ENCODE measurements at regions not wholly inside any gene's neighbourhood (a gene's known extent, or its start where the extent isn't known, plus 50 kb on each side); places are given as distances from the start of the nearest gene placed in this dataset.

DNA sequence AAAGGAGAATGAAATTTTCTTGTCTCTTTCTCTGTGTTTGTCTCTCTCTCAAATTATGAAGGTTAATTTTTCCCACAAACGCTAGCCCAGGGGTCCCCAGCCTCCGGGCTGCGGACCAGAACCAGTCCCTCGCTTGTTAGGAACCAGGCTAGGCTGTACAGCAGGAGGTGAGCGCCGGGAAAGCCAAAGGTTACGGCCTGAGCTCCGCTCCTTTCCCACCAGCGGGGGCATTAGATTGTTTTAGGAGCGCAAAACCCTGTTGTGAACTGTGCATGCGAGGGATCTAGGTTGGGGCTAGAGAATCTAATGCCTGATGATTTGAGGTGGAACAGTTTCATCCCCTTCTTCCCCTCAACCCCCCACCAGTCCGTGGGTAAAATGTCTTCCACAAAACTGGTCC is 74.7 kb upstream of the ZNF385D start:
- TF ChIP-seq, protein P1, sequence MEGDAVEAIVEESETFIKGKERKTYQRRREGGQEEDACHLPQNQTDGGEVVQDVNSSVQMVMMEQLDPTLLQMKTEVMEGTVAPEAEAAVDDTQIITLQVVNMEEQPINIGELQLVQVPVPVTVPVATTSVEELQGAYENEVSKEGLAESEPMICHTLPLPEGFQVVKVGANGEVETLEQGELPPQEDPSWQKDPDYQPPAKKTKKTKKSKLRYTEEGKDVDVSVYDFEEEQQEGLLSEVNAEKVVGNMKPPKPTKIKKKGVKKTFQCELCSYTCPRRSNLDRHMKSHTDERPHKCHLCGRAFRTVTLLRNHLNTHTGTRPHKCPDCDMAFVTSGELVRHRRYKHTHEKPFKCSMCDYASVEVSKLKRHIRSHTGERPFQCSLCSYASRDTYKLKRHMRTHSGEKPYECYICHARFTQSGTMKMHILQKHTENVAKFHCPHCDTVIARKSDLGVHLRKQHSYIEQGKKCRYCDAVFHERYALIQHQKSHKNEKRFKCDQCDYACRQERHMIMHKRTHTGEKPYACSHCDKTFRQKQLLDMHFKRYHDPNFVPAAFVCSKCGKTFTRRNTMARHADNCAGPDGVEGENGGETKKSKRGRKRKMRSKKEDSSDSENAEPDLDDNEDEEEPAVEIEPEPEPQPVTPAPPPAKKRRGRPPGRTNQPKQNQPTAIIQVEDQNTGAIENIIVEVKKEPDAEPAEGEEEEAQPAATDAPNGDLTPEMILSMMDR (conservative IDR thresholded peaks at IDR 0.05; ENCODE audit: low read depth, low read length), result no peak
- TF ChIP-seq EZH2phosphoT487 (IDR thresholded peaks at IDR 0.05; ENCODE audit: borderline replicate concordance, low read length) (no peak), EZH2 (IDR thresholded peaks at IDR 0.05; ENCODE audit: low read length, unreplicated experiment) (no peak)
